MM.1S (cell line): ENCODE measurements at regions not wholly inside any gene's neighbourhood (a gene's known extent, or its start where the extent isn't known, plus 50 kb on each side); places are given as distances from the start of the nearest gene placed in this dataset.

ENCODE experiments used
- DNase-seq: peaks from one replicate; pipeline ENCODE4 v3.0.0-alpha.2; 2015
- H2AFZ ChIP-seq: fragments of 300-600 bp; sonication (generic); 2 replicates; pipeline ENCODE4 v1.6.0; 2016; ENCODE audit warnings: antibody characterized with exemption, low read length
- H3F3A ChIP-seq: fragments of 300-600 bp; sonication (generic); 2 replicates; pipeline ENCODE4 v1.6.1; 2016; ENCODE audit warnings: mild to moderate bottlenecking, antibody characterized with exemption, low read length, moderate library complexity, mixed read lengths; ENCODE audit not compliant: insufficient read depth
- H3K27ac ChIP-seq: fragments of 300-600 bp; sonication (generic); 2 replicates; pipeline ENCODE4 v1.5.1; 2016; ENCODE audit warnings: mild to moderate bottlenecking, low read length
- H3K27me3 ChIP-seq: fragments of 300-600 bp; sonication (generic); replicated peaks from 2 replicates; pipeline ENCODE4 v1.6.0; 2016; ENCODE audit warnings: low read length; ENCODE audit not compliant: insufficient read depth
- H3K36me3 ChIP-seq: fragments of 300-600 bp; sonication (generic); replicated peaks from 2 replicates; pipeline ENCODE4 v1.6.1; 2016; ENCODE audit warnings: mild to moderate bottlenecking, low read length, mixed read lengths; ENCODE audit not compliant: insufficient read depth
- H3K4me1 ChIP-seq: fragments of 300-600 bp; sonication (generic); 2 replicates; pipeline ENCODE4 v1.6.1; 2016; ENCODE audit warnings: low read length, mixed read lengths
- H3K4me2 ChIP-seq: fragments of 300-600 bp; sonication (generic); 2 replicates; pipeline ENCODE4 v1.6.0; 2016; ENCODE audit warnings: low read depth, low read length
- H3K4me3 ChIP-seq: fragments of 300-600 bp; sonication (generic); 2 replicates; pipeline ENCODE4 v1.5.1; 2016; ENCODE audit warnings: low read length, mixed read lengths
- H3K79me2 ChIP-seq: fragments of 300-600 bp; sonication (generic); 2 replicates; pipeline ENCODE4 v1.6.1; 2016; ENCODE audit warnings: mixed run types, low read length, mixed read lengths
- H3K9ac ChIP-seq: fragments of 300-600 bp; sonication (generic); 2 replicates; pipeline ENCODE4 v1.6.1; 2016; ENCODE audit warnings: low read length, mixed read lengths
- H3K9me2 ChIP-seq: fragments of 300-600 bp; sonication (generic); replicated peaks from 2 replicates; pipeline ENCODE4 v1.6.1; 2016; ENCODE audit warnings: mild to moderate bottlenecking, low read length, mixed read lengths; ENCODE audit not compliant: insufficient read depth
- H3K9me3 ChIP-seq: fragments of 300-600 bp; sonication (generic); replicated peaks from 2 replicates; pipeline ENCODE4 v1.6.1; 2016; ENCODE audit warnings: mild to moderate bottlenecking, low read length, mixed read lengths; ENCODE audit not compliant: insufficient read depth
- H4K20me1 ChIP-seq: fragments of 300-600 bp; sonication (generic); 2 replicates; pipeline ENCODE4 v1.6.1; 2016; ENCODE audit warnings: mild to moderate bottlenecking, low read length, moderate library complexity, mixed read lengths; ENCODE audit not compliant: insufficient read depth
- CTCF ChIP-seq: fragments of 300-600 bp; sonication (generic); IDR thresholded peaks from 2 replicates; pipeline ENCODE4 v1.5.1; 2016; ENCODE audit warnings: antibody characterized with exemption, low read length, mixed read lengths
- EZH2 ChIP-seq: fragments of 300-600 bp; sonication (generic); optimal IDR thresholded peaks from 2 replicates; pipeline ENCODE3; 2017; ENCODE audit warnings: low read depth, mild to moderate bottlenecking, antibody characterized with exemption, low read length, mixed read lengths
- EZH2phosphoT487 ChIP-seq: fragments of 300-600 bp; sonication (generic); IDR thresholded peaks from 2 replicates; pipeline ENCODE4 v1.6.1; 2018; ENCODE audit warnings: antibody characterized with exemption, low read length

GRCh38 chr5:66342341-66342880, 198.3 kb downstream of the SREK1 start:
- no peak for DNase-seq
- Histone ChIP-seq H3F3A (no peaks in the 10 kb centered on the region), H3K9me3 (no peaks in the 10 kb centered on the region), H3K9ac (no peak overlapping the region), H3K36me3 (no peaks in the 10 kb centered on the region), H2AFZ (no peak overlapping the region), H3K27me3 (no peaks in the 10 kb centered on the region), H3K4me3 (no peak overlapping the region), H3K27ac (no peak overlapping the region), H3K4me1 (no peaks in the 10 kb centered on the region), H3K9me2 (no peaks in the 10 kb centered on the region), H3K79me2 (no peaks in the 10 kb centered on the region), H4K20me1 (no peaks in the 10 kb centered on the region), H3K4me2 (no peak overlapping the region)
- TF ChIP-seq EZH2phosphoT487 (no peak), EZH2 (no peak), CTCF (no peak)

- no peaks in the 10 kb centered on the region for H3K36me3 ChIP-seq
Measured at GRCh38 chr5:66343370-66344071, 199.4 kb downstream of the SREK1 start.

GRCh38 chr5:66344544-66344943, 200.4 kb downstream of the SREK1 start:
- Histone ChIP-seq H3K4me3 (no peak overlapping the region), H3K4me1 (no peaks in the 10 kb centered on the region), H3K36me3 (no peaks in the 10 kb centered on the region), H3K27me3 (no peaks in the 10 kb centered on the region), H3K9me2 (no peaks in the 10 kb centered on the region), H3K9ac (no peak overlapping the region), H2AFZ (no peak overlapping the region), H3K79me2 (no peaks in the 10 kb centered on the region), H3K27ac (no peak overlapping the region), H3K9me3 (no peaks in the 10 kb centered on the region), H3F3A (no peaks in the 10 kb centered on the region), H4K20me1 (no peaks in the 10 kb centered on the region), H3K4me2 (no peak overlapping the region)
- DNase-seq: no peak
- TF ChIP-seq EZH2 (no peak), EZH2phosphoT487 (no peak), CTCF (no peak)

More at GRCh38 chr5:66343370-66344071, 199.4 kb downstream of the SREK1 start:
- no peak for TF ChIP-seq EZH2phosphoT487
- TF ChIP-seq CTCF: no peak
- TF ChIP-seq EZH2: no peak
- no peaks in the 10 kb centered on the region for H3K4me1 ChIP-seq
- no peaks in the 10 kb centered on the region for H3K9me3 ChIP-seq
- H3K4me3 ChIP-seq: no peak overlapping the region
- H4K20me1 ChIP-seq: no peaks in the 10 kb centered on the region
- H3K27me3 ChIP-seq: no peaks in the 10 kb centered on the region
- DNase-seq: no peak
- no peak overlapping the region for H3K4me2 ChIP-seq
- H3K27ac ChIP-seq: no peak overlapping the region
- H2AFZ ChIP-seq: no peak overlapping the region
- H3K79me2 ChIP-seq: no peaks in the 10 kb centered on the region
- H3F3A ChIP-seq: no peaks in the 10 kb centered on the region
- H3K9ac ChIP-seq: no peak overlapping the region
- H3K9me2 ChIP-seq: no peaks in the 10 kb centered on the region
